CD4-positive, alpha-beta T cell (primary cell): ENCODE measurements at regions not wholly inside any gene's neighbourhood (a gene's known extent, or its start where the extent isn't known, plus 50 kb on each side); places are given as distances from the start of the nearest gene placed in this dataset.

Experiments
- ATAC-seq: fragments of 200-7000 bp; cut with Tn5 transposase; one replicate; pipeline ENCODE4 v1.10.0; 2022; ENCODE audit warnings: mild to moderate bottlenecking; ENCODE audit not compliant: poor library complexity
- CTCF ChIA-PET: fragments of 350-600 bp; sonication (Branson Sonifier 250); formaldehyde crosslinking; loops from one replicate; lab custom pipeline; 2021; ENCODE audit warnings: antibody characterized with exemption, inconsistent platforms; lab: Charles Lee
- POLR2A ChIA-PET: fragments of 350-600 bp; sonication (Branson Sonifier 250); formaldehyde crosslinking; loops from one replicate; lab custom pipeline; 2021; ENCODE audit warnings: antibody characterized with exemption, inconsistent platforms; lab: Charles Lee
- DNase-seq, 14 experiments: peaks; one replicate each; pipeline ENCODE4 v3.0.0-alpha.2; 2013 to 2020; ENCODE audit warnings: mixed read lengths in 2 of 14
- H3K27ac ChIP-seq, 2 donors: one replicate each; pipeline versions ENCODE4 v1.5.1 to v1.7.0; 2013; ENCODE audit warnings: low read length in 2 of 2, low read depth in 1 of 2, mild to moderate bottlenecking in 1 of 2
- H3K27me3 ChIP-seq, 2 experiments: 1 replicate in 1 of 2; 2 replicates in 1 of 2; pipeline versions ENCODE4 v1.6.1 to v1.7.0; 2013; ENCODE audit warnings: low read length in 2 of 2, control low read depth in 1 of 2, mild to moderate bottlenecking in 1 of 2, moderate library complexity in 1 of 2; ENCODE audit not compliant: insufficient read depth in 2 of 2, control insufficient read depth in 1 of 2
- H3K36me3 ChIP-seq: one replicate; pipeline ENCODE4 v1.6.1; 2013; ENCODE audit warnings: low read length, control low read depth; ENCODE audit not compliant: insufficient read depth
- H3K4me1 ChIP-seq: one replicate; pipeline ENCODE4 v1.6.1; 2013; ENCODE audit warnings: low read length, control low read depth; ENCODE audit not compliant: insufficient read depth
- H3K4me3 ChIP-seq: one replicate; pipeline ENCODE4 v1.5.1; 2013; ENCODE audit warnings: mild to moderate bottlenecking, low read length, moderate library complexity
- H3K9me3 ChIP-seq, 2 experiments: 1 replicate in 1 of 2; 2 replicates in 1 of 2; pipeline versions ENCODE4 v1.6.1 to v1.7.0; 2013; ENCODE audit warnings: low read length in 2 of 2, mild to moderate bottlenecking in 2 of 2, control low read depth in 1 of 2, moderate library complexity in 1 of 2; ENCODE audit not compliant: control insufficient read depth in 1 of 2, insufficient read depth in 1 of 2
- H3K27ac Mint-ChIP-seq: one replicate; pipeline ENCODE4 v1.8.0; 2020; ENCODE audit warnings: mixed read lengths
- H3K27me3 Mint-ChIP-seq: one replicate; pipeline ENCODE4 v1.8.0; 2021; ENCODE audit warnings: mixed read lengths
- H3K36me3 Mint-ChIP-seq: one replicate; pipeline ENCODE4 v1.8.0; 2021; ENCODE audit warnings: low read depth, mixed read lengths
- H3K4me1 Mint-ChIP-seq: one replicate; pipeline ENCODE4 v1.8.0; 2021; ENCODE audit warnings: low read depth, mixed read lengths
- H3K4me3 Mint-ChIP-seq: one replicate; pipeline ENCODE4 v1.8.0; 2020; ENCODE audit warnings: mild to moderate bottlenecking, mixed read lengths
- H3K9me3 Mint-ChIP-seq: one replicate; pipeline ENCODE4 v1.8.0; 2020; ENCODE audit warnings: mixed read lengths
- intact Hi-C, 2 experiments: fragments of 100-400 bp; cut with DNase I in 1 of 2; cut with micrococcal nuclease in 1 of 2; formaldehyde crosslinking; loops; one replicate each; pipeline versions ENCODE4 v1.15.1 to v1.9.0; 2023 to 2025; cut with DNase I, micrococcal nuclease
- TF ChIP-seq, protein P1 (sequence below): fragments of 200-600 bp; IDR thresholded peaks from one replicate; pipeline ENCODE4 v1.8.0; 2022; ENCODE audit warnings: antibody characterized with exemption, mild to moderate bottlenecking

DNA sequence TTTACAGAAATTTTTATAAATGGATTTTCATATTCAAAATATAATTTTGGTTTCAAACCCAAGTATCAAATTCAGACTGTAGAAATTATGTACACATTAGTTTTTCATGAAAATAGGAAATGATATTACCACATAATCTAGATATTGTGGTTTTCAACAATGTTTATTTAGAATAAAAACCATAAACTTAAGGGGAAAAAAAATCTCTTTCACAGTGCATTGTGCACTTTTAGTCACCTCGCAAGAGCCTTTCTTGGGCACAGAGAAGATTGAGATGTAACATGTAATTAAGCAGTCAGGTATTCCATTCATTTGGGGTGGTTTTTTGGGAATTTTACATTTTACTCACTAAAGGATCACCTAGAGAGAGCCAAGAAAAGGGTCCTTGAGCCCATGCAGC, 104.0 kb downstream of the TANC2 start:
- ChIA-PET CTCF (no interaction called here), POLR2A (no interaction called here)
- Histone ChIP-seq H3K4me1 (peaks cover 6% of the 10 kb centered on the region), H3K27me3 (no peaks in the 10 kb centered on the region), H3K4me3 (no peak overlapping the region), H3K9me3 (no peaks in the 10 kb centered on the region), H3K36me3 (no peaks in the 10 kb centered on the region), H3K27ac (no peak overlapping the region)
- intact Hi-C loops: no loop called here
- Mint-ChIP-seq H3K9me3 (no peaks in the 10 kb centered on the region), H3K36me3 (no peaks in the 10 kb centered on the region), H3K27me3 (no peaks in the 10 kb centered on the region), H3K4me3 (no peak overlapping the region), H3K27ac (no peak overlapping the region), H3K4me1 (peaks cover 7% of the 10 kb centered on the region)
- TF ChIP-seq, protein P1, sequence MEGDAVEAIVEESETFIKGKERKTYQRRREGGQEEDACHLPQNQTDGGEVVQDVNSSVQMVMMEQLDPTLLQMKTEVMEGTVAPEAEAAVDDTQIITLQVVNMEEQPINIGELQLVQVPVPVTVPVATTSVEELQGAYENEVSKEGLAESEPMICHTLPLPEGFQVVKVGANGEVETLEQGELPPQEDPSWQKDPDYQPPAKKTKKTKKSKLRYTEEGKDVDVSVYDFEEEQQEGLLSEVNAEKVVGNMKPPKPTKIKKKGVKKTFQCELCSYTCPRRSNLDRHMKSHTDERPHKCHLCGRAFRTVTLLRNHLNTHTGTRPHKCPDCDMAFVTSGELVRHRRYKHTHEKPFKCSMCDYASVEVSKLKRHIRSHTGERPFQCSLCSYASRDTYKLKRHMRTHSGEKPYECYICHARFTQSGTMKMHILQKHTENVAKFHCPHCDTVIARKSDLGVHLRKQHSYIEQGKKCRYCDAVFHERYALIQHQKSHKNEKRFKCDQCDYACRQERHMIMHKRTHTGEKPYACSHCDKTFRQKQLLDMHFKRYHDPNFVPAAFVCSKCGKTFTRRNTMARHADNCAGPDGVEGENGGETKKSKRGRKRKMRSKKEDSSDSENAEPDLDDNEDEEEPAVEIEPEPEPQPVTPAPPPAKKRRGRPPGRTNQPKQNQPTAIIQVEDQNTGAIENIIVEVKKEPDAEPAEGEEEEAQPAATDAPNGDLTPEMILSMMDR: no peak
- DNase-seq (no peak), ATAC-seq (no peak)

DNA sequence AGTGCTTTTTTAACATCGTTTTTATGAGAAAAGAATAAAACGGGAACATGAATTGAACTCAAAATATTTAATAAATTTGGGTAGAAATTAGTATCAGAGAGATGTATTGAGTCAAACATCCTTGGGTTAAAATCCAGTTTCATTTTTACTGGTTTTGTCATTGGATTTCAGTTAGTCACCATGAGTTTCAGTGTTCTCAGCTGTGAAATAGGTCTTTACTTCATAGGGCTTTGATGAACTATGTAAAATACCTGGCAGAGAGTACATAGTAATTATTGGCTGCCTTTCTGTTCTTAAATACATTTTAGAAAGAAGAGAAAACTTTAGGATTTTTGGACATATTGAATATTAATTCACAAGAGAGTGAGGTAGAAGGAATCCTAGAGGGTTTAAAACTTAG, 105.8 kb downstream of the TANC2 start:
- no peaks in the 10 kb centered on the region for H3K9me3 Mint-ChIP-seq
- Histone ChIP-seq H3K27ac (no peak overlapping the region), H3K27me3 (no peaks in the 10 kb centered on the region), H3K9me3 (no peaks in the 10 kb centered on the region), H3K4me1 (no peaks in the 10 kb centered on the region), H3K4me3 (no peak overlapping the region), H3K36me3 (no peaks in the 10 kb centered on the region)
- no peak overlapping the region for H3K4me3 Mint-ChIP-seq
- ChIA-PET POLR2A (no interaction called here), CTCF (no interaction called here)
- H3K27me3 Mint-ChIP-seq: no peaks in the 10 kb centered on the region
- H3K36me3 Mint-ChIP-seq: no peaks in the 10 kb centered on the region
- DNase-seq (no peak), ATAC-seq (no peak)
- no peaks in the 10 kb centered on the region for H3K4me1 Mint-ChIP-seq
- no peak overlapping the region for H3K27ac Mint-ChIP-seq
- intact Hi-C loops: no loop called here
- TF ChIP-seq, protein P1: no peak

DNA sequence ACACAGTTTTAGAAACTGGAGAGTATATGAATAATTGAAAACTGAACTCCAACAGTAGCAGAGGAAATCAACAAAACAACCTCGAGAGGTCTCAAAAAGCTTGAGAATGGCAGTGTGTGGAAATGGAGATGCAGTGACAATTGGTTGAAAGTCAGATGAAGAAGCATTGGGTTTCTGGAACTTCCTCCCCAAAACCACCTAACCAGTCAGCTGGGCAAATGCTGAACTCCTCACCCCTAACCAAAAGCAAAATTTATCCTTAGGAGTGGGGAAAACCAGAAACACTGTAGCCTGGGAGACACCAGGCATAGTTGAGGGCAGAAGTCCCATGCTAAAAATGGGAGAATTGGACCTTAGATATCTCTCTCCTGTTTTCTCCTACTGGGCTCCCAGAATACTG, 109.9 kb downstream of the TANC2 start:
- H3K4me3 Mint-ChIP-seq: no peak overlapping the region
- H3K4me1 Mint-ChIP-seq: no peaks in the 10 kb centered on the region
- Histone ChIP-seq H3K36me3 (no peaks in the 10 kb centered on the region), H3K9me3 (no peaks in the 10 kb centered on the region), H3K4me1 (no peaks in the 10 kb centered on the region), H3K4me3 (no peak overlapping the region), H3K27me3 (no peaks in the 10 kb centered on the region), H3K27ac (no peak overlapping the region)
- H3K27me3 Mint-ChIP-seq: no peaks in the 10 kb centered on the region
- ChIA-PET CTCF (no interaction called here), POLR2A (no interaction called here)
- no peaks in the 10 kb centered on the region for H3K36me3 Mint-ChIP-seq
- intact Hi-C loops: loop anchor here in 1 of 2 experiments (5.0 kb wide), 1 partner anchor 374 kb away; no protein-coding TSS in a partner anchor
- no peaks in the 10 kb centered on the region for H3K9me3 Mint-ChIP-seq
- peak in 2 of 14 experiments; percentile 18 to 22 for DNase-seq
- no peak overlapping the region for H3K27ac Mint-ChIP-seq
- TF ChIP-seq, protein P1: no peak
- ATAC-seq: no peak
